Activated CD4-positive, alpha-beta T cell treated with anti-CD3 and anti-CD28 coated beads, Interleukin-2, Interleukin-4, amounts not matched to agents 100 ng/mL and 50 ng/mL, durations not matched to agents 16 hours and 8 hours (primary cell): ENCODE measurements at regions not wholly inside any gene's neighbourhood (a gene's known extent, or its start where the extent isn't known, plus 50 kb on each side); places are given as distances from the start of the nearest gene placed in this dataset.

Source experiments
- DNase-seq: peaks from one replicate; pipeline ENCODE4 v3.0.0-alpha.2; 2020; ENCODE audit warnings: low spot score

DNA sequence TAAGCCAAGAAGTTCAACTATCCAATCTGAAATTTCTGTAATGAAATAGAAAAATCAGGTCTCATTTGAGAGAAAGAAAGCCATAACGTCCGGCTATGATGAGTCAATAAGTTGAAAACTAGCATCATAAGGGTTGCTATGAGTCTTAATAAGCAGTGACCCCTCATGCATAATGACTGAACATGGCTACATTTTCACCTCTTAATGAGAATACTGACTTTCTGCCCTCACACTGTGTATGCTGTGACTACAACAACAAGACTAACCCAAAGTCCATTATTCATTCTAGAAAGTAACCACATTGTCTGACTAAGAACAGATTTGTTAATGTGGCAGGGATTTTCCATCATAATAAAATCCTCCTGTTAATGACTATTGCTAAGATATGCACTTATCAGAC, 884.0 kb upstream of the CADM2 start:
- DNase-seq, result no peak

DNA sequence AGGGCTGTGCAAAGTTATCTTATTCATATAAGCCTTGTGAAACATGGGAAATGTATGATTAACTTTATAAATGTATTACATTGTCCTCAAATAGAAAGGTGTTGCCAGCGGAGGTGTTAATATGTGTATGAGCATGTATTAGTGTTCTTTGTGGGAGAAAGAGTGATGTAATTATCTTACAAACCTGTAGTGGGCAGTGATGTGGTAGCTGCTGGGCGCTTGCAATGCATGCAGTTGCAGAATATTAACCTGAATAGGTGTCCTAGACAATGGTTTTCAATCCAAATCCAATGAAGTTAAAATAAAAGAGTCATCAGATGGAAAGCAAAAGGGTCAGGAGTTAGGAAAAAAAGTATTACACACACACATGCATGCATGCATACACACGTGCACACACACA, 881.3 kb upstream of the CADM2 start:
- DNase-seq, result no peak

DNA sequence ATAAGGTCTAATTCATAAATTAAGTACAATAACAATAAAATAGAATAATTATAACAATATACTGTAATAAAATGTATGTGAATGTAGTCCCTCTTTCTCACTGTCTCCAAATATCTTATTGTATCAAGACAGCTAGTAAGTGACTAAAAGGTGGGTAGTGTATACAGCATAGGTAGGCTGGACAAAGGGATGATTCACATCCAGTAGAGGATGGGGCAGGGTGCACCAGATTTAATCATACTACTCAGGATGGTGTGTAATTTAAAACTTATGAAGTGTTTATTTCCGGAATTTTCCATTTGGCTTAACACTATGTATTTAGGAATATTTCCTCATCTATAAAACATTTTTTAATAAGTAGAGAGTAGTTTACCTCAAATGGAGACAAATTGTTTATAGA, 876.1 kb upstream of the CADM2 start:
- DNase-seq, result no peak

DNA sequence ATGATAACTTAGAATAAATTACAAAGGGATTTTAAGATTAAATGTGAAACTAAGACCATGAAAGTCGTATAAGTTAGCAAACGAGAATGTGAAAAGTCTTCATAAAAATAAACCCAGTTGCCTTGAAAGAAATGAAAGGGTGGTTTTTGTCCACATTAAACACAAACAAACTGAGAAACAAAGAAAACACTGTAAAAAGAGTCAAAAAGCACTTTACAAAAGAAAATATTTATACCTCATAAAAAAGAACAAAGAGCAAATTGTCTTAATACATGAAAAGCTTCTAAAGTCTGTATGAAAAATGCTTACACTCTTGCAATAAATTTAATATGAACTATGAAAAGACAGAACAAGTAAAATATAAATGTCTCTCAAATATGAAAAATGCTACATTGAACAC, 865.9 kb upstream of the CADM2 start:
- no peak for DNase-seq

DNA sequence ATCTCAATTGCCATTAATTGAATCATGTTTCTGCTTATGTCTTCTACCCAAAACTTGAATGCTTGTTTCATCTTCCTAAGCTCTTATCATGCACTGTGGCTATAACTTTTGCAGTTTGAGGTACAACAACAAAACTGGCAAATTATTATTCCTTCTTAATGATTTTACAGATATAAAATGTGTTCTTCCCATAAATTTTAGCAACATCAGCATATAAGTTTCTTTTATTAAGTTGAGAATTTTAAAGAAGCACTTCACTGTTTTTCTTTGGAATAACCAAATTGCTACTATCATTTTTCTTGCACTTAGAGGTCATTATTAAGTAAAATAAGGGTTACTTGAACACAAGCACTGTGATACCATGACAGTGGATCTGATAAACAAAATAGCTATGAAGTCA, 862.6 kb upstream of the CADM2 start:
- DNase-seq, result no peak

DNA sequence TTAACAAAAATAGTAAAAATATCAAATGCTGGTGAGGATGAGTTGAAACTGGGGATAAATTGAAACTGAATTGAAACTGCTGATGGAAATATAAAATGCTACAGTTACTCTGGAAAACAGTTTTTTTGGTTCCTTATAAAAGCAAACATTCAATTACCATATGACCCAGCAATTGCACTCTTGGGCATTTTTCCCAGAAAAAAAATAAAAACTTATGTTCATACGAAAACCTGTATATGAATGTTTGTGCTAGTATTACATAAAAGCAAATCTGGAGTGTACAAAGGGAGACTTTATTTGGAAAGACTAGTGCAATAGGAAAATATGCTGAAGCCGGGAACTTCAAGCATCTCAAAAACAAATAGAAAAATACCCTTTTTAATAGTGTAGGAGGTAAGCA, 857.9 kb upstream of the CADM2 start:
- DNase-seq, result no peak

DNA sequence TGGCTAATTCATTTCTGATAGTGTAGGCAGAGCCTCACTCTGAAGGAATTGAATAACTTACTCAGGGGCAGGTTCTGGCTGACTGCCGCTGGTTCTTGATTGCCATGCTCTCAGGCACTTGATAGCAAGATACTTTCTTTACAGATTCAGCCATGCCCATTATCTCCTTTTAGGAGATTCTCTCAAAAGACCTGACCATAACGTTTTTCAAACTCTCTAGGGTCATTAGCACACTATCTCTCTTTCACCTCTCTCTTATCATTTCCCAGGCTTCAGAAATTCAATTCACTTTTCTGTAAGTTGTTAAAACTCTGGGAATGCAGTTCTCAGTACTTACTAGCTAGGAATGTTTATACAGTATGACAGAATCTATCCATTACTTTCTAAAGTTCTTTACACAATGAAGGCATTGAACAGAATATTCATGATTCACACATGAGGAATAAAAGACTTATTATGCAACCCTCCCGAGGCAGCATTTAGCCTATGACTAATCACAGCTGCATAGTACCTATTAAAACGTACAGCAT, 850.3 kb upstream of the CADM2 start:
- no peak for DNase-seq

DNA sequence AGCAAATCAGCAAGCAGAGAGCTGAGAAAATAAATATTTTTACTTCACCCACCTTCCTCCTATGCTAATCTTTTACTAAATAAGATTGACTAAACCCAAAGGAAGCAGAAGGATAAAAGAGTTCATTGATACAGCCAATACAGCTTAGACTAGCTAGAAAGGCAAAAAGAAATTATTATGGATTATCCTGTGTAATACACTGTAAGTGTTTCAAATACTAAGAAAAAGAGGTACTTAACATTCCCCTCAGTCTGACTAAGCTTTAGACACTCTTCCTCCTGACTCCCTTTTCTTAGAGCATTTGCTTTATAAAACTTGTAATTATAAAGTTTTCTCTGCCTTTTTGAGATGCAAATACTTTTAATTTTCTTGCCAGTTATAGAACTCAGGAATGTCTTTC, 848.9 kb upstream of the CADM2 start:
- DNase-seq, result no peak

DNA sequence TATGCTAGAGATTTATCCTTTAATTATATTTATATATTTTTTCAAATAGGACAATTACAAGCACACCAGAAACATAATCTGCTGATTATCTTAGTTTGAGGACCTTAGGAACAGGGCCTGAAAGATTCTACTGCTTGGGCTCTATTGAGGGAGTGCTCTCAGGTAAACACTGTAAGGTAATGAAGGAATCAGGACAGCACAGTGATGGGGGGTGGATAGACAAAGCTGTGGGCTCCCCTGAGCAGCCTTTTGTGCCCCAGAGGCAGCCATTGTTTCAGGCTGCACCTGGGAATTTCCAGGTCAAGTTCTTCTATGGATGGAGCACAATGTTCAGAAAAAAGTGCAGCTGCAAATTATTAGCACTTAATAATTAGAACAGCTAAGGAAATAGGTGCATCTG, 848.0 kb upstream of the CADM2 start:
- no peak for DNase-seq

DNA sequence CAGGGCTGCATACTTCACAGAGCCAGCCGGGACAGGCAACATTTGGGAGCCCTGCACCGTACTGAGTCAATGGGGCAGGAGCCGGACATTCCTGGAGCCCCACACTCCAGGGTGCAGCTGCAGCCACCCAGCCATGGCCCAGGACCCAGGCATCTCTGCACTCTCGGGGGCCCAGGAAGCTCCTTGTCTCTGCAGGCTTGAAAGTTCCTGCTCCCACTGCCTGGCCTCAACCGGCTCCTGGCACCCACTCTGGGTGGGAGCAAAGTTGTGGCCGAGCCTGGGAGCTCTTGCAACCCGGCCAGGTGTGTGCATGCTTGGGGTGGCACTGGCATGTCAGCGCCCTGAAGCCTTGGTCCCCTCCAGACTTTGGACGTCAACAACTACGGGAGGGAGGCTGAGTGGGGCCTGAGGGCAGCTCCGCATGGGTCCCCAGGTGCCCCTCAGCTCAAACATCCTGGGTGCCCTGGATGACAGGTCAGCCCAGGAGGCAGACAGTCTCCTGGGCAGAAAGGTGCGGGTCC, 833.5 kb upstream of the CADM2 start:
- DNase-seq, result no peak

DNA sequence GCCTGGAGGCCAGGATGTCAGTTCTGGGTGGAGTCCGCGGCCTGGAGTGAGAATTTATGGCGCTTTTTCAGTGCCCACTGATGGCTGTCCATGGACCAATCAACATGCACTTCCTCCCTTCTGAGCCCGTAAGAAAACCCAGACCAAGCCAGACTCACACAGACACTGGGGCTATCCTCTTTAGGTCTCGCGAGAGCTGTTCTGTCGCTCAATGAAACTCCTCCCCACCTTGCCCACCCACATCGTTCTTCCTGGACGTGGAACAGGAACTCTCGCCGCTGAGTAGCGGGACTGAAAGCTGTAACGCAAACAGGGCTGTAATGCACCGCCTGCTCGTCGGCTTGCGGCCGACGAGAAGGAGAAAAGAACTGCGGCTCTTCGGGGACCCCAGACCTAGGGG, 833.0 kb upstream of the CADM2 start:
- DNase-seq, result no peak

DNA sequence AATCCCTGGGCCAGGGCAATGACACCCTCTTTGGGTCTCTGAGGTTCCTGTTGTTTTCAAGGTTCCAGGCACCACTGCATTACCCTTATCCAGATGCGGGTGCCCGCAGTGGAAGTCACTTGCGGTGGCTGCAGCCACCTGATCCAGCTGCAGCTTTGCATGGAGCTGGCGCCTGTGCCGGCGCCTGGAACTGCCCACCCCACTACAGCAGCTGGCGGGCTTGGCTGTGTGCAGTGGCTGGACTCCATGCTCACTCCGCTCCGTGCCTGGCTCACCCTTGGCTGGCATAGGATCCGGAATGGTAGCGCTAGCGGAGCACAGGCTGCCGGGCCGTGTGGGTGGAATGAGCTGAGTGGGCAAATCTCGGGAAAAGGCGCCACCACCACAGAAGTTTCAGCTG, 832.6 kb upstream of the CADM2 start:
- no peak for DNase-seq

DNA sequence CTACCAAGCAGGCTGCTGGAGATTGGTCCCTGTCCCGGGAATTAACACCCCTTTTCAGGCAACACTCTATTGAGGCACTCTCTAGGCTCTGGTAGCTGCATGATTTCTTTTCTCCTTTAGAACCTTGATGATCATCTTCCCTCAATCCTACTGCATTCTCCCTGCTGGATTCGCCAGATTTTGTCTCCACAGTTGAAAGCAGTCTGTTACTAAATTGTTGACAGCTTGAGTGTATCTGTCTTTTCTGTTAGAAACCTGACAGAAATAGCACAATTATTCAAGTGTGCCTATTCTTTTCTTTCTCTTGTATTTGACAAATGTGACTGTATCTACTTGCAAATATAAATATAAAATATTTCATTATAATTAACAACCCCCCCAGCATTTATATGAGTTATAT, 830.8 kb upstream of the CADM2 start:
- no peak for DNase-seq

DNA sequence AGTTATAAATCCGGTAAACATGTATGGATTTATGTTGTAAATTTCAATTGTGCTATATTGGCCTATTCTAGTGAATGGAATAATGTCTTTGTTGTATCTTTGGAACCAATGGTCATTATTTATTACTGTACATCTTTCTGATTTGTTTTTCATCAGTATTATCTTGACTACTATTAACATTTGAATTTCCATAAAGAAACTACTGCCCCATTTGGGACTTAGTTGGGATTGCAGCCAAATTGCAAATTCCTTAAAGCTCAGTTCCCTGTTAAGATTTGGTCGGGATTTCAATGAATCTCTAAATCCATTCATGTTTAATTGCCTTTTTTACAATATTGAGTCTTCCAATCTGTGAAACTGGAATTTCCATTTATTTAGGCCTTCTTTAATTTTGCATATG, 822.4 kb upstream of the CADM2 start:
- no peak for DNase-seq

DNA sequence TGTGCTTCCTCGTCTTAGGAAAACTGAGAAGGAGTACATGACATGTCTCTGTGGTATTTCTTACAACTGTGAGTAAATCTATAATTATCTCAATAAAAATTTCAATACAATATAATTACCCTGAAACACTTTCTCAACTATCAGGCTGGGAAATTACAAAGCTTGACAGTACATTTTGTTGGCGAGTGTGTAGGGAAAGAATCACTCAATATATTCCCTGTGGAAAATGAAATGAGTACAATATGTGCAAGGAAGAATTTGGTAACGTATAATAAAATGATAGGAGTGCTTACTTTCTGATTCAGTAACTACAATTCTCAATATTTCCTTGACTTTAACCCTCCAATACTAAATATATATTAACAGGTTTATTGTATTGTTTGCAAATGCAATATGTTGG, 818.2 kb upstream of the CADM2 start:
- DNase-seq, result no peak

DNA sequence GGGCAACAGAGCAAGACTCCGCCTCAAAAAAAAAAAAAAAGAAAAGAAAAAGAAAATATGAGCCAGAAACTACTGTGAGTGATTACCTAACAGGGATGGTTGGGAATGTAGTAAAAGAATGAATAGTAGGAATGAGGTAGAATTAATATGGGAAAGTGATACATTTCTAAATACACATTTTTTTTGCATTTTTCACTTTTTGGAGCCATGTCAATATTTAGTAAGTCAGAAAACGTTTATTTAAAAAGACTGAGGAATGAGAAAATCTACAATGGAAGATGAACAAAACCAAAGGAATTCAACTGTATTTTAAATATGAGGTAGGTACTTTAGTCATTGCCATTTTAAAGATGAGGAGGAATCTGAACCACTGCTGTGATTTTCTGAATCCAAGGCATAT, 817.2 kb upstream of the CADM2 start:
- no peak for DNase-seq

DNA sequence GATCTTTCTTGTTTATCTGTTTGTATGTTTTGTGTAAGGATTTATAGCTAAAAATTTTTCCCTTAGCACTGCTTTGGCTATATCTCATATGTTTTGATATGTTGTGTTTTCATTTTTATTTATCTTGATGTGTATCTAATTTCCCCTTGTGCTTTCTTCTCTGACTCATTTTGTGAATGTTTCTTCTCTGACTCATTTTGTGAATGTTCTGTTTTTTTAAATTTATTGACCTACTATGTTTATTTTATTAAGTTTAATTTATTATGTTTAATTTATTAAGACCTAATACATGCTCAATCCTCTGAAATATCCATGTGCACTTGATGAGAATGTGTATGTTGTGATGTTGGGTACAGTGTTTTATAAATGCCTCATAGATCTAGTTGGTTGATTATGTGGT, 793.5 kb upstream of the CADM2 start:
- no peak for DNase-seq

DNA sequence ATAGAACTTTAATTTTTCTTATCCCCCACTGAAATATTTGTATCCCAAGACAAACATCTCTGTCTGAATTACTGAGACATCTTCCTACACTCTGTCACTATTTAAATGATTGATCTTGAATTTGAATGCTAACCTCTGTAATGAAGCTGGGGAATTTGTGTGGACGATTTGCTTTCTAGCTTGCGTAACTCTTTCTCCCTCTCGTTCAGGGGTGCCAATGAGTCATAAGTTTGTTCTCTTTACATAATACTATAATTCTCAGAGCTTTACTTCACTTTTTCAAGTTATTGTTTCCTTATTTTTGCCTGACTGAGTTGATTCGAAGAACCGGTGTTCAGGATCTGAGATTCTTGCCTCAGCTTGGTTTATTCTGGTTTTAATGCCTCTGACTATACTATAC, 783.3 kb upstream of the CADM2 start:
- no peak for DNase-seq

DNA sequence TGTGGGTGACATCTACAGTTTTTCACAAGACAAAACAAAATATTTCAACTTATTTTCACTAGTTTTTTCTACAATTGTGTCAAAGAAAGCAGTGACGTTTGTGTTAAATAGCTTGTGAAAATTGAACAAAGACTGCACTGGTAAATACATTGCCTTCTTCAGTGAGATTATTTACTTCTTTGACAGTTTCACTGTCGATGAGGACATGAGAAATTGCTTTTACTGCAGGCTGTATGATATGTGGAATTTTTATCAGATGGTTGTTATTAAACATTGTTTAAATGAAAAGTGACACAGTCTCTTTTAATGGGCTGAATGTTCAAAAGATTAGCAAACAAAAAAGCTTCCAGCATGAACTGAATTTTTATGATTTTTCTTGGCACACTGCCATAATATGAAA, 773.9 kb upstream of the CADM2 start:
- no peak for DNase-seq

DNA sequence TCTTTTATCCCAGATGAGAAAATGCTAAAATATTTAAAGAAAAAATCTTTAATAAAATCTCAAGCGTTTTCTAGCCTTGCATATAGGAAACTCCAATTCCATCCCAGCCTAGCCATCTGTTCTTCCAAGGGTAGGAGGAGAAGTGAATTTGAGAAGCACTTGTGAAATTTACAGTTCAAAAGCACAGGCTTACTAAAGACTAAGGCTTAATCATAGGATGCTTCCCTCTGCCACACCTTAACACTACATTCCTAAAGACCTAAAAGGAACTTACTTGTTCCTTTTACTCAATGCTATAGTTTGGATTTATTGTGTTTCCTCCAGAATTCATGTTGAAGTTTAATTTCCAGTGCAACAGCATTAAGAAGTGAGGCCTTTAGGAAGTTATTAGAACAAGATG, 764.8 kb upstream of the CADM2 start:
- no peak for DNase-seq

DNA sequence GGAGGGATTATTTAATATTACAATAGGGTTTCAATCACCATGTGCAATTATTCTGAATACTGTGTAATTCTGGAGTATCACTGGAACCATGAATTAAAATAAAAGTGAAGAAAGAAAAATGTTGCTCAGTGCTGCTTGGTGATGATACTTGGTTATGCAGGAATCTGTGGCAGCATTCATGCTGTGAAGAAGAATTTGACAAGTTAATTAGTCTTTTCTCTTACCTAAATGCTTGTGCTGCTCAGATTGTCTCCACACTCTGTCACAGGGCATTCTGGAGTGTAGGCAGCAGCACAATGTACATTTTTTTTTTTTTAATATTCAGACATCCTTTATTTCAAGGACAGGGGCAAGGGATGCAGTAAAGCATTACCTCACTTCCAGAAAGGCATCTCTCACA, 749.3 kb upstream of the CADM2 start:
- DNase-seq, result no peak

DNA sequence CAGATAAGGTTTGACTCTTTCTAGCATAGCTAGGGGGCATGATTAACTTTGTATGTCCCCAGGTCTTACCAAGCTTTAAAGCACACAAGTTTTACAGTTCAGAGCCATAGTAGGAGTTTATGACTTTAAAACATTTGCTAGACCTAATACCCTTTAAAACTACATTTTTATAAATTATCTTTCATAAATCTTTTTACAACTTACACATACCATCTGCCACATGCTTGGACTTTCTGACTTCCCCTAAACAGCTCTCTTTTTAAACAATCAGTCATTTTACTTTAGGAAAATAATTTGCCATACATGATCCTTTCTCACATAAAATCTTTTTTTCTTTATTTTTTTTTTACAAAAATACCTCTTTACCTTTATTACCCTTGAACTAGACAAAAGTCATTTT, 735.3 kb upstream of the CADM2 start:
- DNase-seq, result no peak

DNA sequence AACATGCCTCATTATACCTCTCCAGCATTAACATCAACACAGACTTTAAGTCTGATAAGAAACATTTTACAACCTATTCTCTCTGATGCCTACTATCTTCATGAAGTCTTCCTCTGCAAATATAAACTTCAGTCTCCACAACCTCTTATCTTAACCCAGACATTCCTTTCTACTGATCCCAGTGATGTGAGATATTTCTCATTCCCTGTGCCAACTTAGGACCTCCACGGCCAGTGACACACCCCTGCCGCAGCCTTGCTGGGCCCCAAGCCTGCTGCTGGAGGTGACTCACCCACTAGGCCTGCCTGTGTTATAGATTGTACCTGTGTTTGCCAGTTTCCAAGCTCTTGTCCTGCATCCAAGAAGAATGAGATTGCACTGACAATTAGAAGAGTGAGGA, 734.5 kb upstream of the CADM2 start:
- no peak for DNase-seq

DNA sequence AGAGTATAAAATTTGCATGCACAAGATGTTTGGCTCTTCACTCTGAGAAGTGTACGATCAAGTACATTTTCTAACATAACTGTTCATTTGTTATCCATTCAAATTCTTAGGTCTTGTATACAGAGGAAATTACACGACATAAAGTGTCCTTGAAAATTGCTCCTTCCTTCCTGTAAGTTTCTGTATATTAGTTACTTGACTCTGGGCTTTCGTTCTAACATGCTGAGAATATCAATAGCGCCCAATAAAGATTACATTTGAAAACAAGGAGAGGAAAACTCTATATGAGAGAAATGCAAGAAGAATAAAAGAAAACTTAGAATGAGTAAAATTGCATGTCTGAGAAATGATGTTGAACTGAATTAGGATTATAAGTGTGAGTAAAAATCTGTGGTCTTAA, 722.5 kb upstream of the CADM2 start:
- DNase-seq, result no peak

DNA sequence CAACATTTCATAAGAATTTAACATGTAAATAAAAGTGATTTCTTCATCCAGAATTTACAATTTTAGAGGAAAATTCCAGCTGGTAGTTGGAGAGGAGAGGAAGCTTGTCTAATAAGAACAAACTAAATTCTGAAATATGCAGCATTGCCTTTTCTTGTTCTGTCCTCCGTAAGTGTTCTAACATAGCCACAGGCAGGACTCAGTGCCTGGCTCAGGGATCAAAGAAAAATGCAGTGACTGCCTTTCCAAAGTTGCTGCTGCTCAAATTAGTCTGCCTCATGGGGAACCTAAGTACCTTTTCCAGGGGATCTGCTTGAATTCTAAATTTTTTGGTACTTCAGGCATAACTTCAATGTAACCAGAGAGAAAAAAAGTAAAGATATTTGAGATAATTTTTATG, 713.0 kb upstream of the CADM2 start:
- DNase-seq, result no peak
